ENCODE measurements at regions not wholly inside any gene's neighbourhood (a gene's known extent, or its start where the extent isn't known, plus 50 kb on each side); places are given as distances from the start of the nearest gene placed in this dataset.

DNA sequence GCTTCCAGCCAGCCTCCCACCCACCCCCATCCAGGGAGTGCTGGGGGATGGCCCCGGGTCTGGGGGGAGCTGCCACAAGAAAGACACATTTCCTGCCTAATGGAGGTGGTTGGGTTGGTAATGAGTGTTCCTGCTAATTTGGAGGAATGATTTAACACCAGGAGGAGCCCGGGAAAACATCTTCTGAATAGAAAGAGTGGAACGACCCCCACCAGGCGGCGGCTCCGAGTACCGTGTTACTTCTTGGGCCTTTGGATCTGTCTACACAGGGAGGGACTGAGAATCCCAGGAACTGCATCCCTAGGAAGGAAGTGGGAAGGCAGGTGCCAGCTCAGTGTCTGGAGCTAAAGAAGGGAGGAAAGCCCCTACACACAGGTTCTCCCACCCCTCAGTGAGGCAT lies 64.6 kb downstream of the TSPAN17 start:
- DNase-seq (ENCODE audit: low read depth in 4 of 4, low spot score in 3 of 4): no peak

DNA sequence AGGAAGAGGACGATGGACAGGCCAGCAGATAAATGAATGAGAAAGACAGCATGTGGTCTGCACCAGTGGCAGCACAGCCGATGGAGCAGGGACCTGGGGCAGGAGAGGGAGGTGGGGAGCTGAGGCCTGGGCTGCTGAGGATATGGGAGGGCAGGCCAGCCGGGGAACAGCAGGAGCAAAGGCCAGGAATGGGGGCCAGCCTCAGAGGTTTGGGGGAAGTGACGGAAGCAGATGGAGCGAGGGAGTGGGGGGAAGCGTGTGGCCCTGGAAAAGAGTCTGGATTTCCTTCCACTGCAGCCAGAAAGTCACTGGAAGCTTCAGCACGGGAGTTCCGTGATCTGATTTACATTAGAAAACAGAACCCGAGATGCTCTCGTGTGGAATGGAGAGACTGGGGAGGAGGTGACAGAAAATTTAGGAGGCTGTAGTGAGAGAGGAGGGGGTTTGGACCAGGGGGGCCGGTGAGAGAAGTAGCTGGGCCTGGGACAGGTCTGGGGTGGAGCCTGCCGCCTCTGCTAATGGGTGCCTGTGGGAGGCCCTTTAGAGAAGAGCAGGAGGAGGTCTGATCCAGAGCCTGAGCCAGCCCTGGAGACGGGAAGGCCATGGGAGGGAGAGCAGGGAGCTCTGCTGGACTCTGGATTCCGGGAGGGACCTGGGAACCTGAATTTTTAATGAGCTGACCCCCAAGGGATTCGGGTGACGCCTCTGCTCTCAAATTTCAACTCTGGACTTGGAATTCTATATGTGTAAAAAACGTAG lies 65.4 kb downstream of the TSPAN17 start:
- DNase-seq (ENCODE audit: low read depth in 4 of 4, low spot score in 3 of 4): no peak

DNA sequence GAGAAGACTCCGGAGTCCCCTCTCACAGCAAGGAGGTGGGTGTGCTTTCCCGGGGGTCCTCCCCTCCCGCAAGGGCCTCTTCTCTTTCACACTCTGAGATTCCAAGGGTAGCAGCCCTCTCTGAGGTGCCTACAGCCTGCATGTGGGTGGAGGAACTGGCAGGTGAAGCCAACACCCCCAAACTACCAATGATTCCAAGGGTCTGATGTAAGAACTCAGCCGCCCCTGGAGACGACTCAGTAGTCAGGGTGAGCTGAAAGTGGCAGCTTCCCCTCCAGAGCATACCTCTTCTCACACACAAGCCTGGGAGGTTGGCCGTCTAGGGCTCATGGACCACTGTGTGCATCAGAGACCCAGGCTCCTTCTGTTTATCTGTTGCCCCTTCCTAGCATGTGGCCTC lies 66.1 kb downstream of the TSPAN17 start:
- no peak for DNase-seq (ENCODE audit: low read depth in 4 of 4, low spot score in 3 of 4)

DNA sequence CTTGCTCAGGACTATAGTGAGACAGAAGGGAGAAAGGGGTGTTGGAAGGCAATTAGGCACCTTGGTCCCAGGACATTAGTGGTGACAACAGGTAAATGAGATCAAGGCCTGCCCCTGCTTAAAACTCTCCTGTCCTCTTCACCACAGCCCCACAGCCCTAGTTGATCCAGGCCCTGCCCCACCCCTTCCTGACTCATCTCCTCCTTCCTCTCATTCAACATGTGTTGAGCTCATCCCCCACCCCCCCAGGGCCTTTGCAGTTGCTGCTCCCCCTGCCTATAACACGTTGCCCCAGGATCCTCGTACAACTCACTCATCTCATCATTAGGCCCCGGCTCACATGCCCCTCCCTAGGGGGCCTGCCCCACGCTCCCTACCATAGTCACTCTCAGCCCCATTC lies 66.8 kb downstream of the TSPAN17 start:
- DNase-seq (ENCODE audit: low read depth in 4 of 4, low spot score in 3 of 4): no peak

DNA sequence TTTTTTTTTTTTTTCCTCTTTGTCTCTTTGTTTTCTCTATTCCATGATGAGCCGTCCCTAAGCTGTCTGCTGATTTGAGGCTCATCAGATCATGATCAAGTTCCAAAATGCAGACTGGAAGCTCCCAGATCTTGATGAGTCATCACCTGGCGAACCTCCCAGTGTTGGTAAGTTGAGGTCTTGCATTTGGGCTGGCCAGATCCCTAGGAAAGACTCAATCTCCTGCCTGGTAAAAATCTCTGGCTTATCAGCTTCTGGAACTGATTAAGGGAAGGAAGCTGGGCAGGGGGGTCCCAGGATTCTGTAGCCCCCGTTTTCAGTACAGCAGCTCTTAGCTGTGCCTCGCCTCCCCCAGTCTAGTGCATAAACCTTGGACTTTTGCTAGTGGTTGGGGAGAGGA lies 69.0 kb downstream of the TSPAN17 start:
- DNase-seq (ENCODE audit: low read depth in 4 of 4, low spot score in 3 of 4): no peak

DNA sequence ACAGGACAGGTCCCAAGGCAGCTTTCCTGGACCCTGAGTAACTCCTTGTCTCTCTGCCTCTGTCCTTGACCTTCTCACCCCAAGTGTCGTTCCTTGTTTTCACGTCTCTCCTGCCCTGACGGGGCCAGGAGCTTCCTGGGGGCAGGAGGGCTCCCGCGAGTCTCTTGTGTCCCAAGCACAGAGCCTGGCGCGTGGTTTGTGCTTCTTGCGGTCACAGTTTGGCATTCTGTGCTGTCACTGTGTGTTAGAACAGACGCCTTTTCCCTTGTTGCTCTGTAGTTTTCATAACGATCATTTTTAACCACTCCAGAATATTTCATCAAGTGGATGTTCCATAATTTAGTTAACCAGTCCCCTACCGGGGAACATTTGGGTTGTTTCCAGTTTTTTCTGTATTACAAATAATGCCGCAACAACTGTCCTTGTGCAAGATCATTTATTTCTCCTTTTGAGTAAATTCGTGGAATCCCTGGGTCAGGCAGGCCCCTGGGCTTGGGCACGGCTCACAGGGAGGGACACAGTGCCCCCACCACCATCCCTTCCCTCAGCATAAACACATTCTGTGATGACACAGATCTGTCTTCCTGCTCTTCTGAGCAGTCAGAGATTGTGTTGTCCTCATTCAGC lies 71.9 kb downstream of the TSPAN17 start:
- DNase-seq (ENCODE audit: low read depth in 4 of 4, low spot score in 3 of 4): no peak

DNA sequence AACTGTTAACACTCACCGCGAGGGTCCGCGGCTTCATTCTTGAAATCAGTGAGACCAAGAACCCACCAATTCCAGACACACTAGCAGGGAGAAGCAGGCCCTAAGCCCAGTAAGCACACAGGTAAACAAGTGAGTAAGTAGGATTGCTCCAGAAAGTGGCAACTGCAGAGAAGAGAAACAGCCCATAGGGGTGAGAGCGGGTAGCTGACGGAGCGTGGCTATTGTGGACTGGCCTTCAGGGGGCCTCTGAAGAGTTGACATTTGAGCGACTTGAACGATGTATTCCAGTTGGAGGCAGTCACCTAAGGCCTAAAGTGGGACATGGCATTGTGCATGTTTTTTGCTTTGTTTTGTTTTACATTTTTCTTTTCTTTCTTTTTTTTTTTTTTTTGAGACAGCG lies 74.2 kb downstream of the TSPAN17 start:
- no peak for DNase-seq (ENCODE audit: low read depth in 4 of 4, low spot score in 3 of 4)

DNA sequence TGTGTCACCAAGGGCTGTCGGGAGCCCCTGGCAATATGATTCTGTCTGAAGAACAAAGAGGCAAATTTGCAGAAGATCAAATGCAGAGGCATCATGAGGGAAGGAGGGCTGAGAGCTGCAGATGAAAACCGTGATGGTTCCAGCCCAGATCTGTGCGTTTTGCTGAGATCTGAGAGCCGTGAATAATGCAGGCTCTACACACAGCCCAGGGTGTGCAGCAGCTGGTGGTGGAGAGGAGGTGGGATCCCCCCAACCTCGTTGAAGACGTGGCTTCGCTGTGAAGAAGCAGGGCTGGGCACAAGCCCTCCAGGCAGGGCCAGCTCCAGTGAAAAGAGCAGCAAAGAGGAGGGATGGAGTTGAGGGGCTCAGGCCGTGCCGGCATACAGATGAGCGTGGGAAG lies 75.5 kb downstream of the TSPAN17 start:
- DNase-seq (ENCODE audit: low read depth in 4 of 4, low spot score in 3 of 4): no peak

DNA sequence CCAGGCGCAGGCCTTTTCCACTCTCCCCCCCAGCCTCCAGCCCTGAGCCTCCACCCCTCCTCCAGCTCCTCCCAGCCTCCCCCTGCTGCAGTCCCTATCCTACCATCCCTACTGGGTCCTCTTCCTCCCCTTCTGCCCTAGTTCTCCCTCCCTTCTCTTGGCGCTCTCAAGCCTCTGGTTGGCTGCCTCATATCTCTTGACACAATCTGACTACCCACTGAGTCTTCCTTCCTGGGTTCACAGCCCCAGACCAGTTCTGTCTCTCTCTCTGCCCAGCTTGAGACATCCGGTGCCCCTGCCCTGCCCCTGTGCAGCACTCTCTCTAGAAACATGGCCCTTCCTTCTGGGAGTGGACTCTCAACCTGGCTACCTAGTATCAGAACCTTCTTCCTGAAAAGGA lies 76.2 kb downstream of the TSPAN17 start:
- no peak for DNase-seq (ENCODE audit: low read depth in 4 of 4, low spot score in 3 of 4)

DNA sequence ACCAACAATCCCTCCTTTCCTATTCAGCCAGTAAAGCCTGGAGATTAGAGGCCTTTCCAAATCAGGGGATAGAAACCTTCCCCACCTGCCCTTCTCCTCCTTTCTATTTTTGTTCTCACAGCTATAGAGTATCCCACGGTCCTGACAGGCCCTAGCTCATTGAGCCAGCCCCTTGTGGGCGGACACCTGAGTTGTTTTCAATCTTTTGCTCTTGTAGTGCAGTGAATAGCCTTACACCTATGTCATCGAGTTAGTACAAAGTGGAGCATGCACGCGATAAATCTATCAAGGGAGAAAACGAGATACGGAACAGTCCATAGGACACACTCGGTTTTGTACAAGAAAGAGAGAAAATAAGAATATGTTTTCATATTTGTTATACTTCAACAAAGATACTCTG lies 77.2 kb downstream of the TSPAN17 start:
- no peak for DNase-seq (ENCODE audit: low read depth in 4 of 4, low spot score in 3 of 4)

DNA sequence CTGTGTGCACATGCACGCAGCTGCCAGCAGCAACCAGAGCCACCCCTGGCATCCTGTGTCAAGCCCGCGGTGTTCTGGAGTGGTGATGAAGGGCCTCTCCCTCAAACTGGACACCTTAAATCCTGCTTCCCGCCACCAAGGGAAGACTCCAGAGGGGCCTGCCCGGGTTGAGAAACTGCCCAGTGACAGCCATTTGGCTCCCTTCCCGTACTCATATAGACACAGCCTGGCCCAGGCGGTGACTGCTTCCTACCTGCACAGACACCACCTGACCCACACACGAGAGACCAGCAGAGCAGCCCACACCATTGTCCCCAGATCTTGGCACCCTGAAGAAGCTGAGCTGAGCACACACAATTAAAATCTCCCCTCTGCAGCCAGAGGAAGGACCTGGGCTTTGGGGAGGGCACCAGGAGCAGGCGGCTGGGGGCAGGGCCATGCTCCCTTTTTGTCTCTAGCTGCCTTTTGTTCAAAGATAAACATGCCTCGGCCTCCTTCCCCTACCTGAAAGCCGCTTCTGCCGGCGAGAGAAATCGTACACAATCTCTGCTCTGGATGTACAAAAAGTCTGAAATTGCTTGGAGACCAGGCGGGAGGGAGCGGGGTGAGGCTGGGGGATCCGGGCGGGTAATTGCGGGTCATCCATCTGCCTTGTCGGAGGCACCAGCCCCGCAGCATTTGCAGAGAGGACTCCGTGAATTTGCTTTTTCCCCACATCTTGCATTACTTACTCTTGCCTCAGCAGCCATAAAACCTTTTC lies 78.4 kb downstream of the TSPAN17 start:
- no peak for DNase-seq (ENCODE audit: low read depth in 4 of 4, low spot score in 3 of 4)

DNA sequence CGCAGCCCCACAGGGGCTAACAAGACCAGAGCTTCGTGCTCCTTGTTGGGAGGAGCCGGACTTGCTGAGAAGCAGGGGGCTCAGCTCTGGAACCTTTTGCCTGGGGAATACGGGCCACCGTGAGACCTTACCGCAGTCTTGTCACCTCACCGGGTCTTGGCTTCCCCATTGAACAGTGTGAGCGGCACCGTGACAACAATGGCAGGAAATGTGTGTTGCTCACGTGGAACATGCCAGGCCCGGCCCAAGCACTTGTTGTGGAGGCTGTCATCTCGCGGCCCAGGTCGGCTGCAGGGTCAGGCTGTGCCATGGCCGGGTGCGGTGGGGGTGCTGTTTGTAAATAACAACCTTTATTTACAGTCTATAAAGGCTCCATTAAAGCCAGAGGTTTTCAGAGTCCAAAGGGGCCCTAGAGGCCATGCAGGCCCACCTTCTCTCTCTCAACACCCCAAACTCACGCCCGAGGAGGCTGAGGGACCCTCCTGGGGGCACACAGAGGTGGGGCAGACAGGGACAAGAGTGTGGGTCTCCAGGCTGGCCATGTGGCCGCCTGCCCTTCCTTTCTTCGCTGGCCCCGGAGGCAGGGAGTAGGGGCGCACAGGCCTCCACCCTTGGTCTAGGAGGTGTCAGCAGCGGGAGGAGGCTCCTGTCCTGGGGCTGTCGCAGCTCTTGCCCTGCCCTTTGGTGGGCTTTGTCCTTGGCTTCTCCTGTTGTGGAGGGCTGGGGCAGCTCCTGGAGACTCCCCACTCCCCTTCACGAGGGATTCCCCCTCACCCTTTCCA lies 79.7 kb downstream of the TSPAN17 start:
- DNase-seq (ENCODE audit: low read depth in 4 of 4, low spot score in 3 of 4): no peak

DNA sequence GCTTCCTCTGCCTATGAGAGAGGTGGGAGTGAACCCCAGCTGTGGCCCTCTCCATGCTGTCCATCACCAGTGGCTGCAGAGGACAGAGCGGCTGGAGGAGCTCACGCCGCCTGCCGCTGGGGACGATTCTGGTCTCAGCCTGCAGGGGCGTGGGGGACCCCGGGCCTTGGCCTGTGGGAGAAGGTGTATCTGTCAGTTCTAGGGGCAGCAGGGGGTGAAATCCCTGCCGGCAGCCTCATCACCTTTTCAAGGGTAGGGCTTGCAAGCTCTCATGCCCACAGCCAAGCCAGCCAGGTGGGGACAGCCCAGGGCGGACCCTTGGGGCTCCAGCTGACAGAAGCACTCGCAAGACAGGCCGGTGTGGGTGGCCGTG lies 80.2 kb downstream of the TSPAN17 start:
- DNase-seq (ENCODE audit: low read depth in 4 of 4, low spot score in 3 of 4): no peak

DNA sequence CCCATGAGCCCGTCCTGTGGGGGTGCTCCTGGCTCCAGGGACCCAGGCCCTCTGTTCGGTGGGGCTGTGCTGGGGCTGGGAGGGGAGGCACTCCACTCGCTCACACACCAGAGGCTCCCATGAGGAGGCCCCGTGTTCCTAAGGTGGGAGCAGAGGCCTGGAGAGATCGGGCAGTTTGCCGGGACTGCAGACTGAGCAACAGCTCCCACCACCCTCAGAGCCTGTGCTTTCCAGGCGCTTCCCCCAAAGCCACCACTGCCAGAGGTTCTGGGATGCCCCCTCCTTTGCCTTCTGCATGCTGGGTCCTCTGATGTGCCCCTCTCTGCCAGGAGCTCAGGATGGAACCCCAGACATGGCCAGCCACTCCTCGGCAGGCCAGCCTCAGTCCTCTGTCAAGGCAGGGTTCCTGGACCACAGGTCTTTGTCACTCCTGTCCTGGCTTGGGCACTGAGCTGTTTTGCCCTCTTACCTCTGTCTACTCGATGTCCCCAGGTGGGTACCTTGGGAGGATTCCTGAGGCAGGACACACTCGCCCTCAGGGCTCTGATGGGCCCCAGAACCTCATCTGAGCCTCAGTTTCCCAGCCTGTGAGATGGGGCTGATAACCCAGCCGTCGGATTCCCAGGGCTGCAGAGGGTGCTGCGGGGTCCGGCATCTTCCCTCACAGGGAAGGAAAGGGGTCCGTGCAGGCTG lies 80.8 kb downstream of the TSPAN17 start:
- DNase-seq (ENCODE audit: low read depth in 4 of 4, low spot score in 3 of 4): no peak

DNA sequence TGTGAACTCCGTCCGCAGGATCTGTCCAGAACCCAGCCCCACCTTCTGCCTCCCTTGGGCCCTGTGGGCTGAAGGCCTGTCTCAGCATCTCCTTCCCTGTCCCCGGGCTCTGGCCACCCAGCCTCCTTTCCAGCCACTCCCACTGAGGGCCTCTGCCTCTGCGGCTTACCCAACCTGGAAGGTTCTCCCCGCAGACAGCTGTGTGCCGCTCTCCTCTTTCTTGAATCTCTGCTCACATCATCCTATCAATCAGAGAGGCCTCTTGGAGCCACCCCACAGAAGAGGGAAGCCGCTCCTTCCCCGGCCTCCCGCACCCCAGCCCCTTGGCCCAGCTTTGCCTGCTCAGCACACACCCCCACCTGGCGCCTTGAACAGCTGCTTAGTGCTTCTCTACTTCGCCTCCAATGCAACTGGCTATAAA lies 81.5 kb upstream of the UNC5A start:
- no peak for DNase-seq (ENCODE audit: low read depth in 4 of 4, low spot score in 3 of 4)

DNA sequence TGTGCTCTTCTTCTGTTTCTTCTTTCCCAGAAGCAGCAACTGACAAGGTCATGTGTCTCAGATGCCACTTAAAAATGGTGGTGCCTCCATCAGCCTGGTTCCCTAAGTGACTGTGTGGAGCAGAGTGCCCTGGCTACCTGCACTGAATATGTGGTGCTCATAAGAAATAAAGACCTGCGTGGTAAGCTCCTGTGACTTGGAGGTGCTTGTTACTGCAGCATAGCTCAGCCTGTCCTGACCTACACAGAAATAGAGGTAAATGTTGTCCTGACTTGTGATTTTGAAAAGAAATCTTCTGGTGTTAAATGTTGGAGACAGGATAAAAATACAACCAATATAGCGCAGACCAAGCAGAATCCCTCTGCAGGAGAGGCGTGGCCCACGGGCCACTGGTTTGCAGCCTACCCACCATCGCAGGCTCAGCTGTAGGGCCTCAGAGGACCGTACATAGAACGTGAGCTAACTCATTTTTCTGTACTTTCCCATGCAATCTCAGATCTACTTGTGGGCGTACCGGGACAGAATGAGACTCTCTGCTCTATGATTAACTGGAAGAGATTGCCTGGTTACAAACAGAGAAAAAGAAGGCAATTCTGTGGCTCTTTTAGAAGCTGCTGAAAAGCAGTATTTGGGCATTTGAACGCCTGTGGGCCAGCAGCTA lies 79.4 kb upstream of the UNC5A start:
- DNase-seq (ENCODE audit: low read depth in 4 of 4, low spot score in 3 of 4): no peak

DNA sequence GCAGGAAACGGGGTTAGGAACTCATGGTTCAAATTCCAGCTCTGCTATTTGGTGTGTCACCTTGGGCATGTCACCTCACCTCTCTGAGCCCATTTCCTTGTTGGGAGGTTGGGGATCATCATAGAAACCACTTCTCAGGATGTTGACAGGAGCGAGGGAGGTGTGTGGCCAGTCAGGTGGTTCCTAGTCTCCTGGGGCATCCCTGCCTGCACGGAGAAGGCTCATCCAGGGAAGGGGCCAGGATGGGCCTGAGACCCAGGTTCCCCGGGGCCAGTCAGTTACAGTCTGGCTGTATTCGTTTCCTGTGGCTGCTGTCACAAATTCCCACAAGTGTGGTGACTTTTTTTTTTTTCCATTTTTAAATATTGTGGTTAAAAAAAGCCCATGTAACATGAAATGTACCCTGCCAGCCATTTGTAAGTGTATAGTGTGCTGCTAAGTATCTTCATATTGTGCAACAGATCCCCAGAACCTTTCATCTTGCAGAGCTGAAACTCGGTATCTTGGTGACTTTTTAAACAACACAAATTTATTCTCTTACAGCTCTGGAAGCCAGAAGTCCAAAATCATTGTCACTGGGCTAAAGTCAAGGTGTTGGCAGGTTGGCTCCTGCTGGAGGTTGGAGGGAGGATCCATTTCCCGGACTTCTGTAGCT lies 78.7 kb upstream of the UNC5A start:
- DNase-seq (ENCODE audit: low read depth in 4 of 4, low spot score in 3 of 4): no peak

DNA sequence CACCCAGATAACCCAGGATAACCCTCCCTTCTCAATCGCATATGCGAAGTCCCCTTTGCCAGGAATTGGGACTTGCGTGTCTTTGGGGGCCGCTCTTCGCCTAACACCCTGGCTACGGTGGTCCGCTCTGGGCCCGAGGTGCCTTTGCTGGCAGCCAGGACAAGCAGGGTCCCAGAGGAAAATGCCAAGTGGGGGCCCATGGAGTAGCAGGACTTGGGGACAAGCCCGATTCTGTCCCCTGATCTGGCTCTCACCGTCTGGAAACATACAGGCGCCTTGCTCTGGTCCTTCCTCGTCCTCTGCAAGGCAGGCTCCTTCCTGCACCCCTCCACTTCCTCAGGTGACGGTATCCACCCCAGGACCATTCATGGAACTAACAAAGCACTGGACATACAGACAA lies 78.1 kb upstream of the UNC5A start:
- no peak for DNase-seq (ENCODE audit: low read depth in 4 of 4, low spot score in 3 of 4)

DNA sequence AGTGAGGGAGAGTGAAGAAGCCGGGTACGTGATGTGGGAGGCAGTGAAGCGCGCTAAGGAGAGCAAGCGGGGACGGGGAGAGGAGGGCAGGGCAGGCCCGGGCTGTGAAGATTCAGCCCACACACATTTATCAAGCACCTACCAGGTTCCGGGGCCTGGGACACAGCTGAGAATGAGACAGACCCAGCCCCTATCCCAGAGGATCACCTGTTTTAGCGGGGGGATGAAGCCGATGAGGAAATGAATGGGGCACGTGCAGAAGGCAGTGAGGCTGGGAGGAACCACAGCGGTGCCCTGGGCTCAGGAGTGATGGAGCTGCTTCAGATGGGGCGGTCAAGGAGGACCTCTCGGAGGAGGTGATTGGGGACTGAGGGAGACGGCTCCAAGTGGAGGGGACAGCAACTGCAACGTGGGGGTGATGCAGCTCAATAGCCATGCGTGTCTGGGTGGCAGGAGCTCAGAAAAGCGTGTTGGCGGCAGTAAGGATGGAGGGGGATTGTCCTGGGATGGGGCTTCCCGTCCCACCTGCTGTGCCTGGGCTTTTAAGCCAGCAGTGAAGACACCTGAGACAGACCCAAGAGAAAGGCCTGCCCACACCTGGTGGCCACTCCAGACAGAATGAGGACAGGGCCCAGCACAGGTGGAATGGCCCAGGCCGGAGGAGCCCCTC lies 77.5 kb upstream of the UNC5A start:
- no peak for DNase-seq (ENCODE audit: low read depth in 4 of 4, low spot score in 3 of 4)

Measured in left renal pelvis (tissue), 4 donors.